ENCODE measurements at regions not wholly inside any gene's neighbourhood (a gene's known extent, or its start where the extent isn't known, plus 50 kb on each side); places are given as distances from the start of the nearest gene placed in this dataset.

- Mint-ChIP-seq H3K27me3 (ENCODE audit: low read depth) (no peaks in the 10 kb centered on the region), H3K36me3 (no peaks in the 10 kb centered on the region), H3K4me3 (no peak overlapping the region), H3K9me3 (no peaks in the 10 kb centered on the region), H3K27ac (no peak overlapping the region), H3K4me1 (peaks cover 15% of the 10 kb centered on the region)
- no peak for DNase-seq (ENCODE audit: low spot score in 2 of 2, unreplicated experiment in 2 of 2)
- TF ChIP-seq CTCF (IDR thresholded peaks at IDR 0.05; ENCODE audit: unreplicated experiment): no peak
These were observed 52.9 kb upstream of the BCL2L14 start for GRCh38 chr12:12017798-12018197.

GRCh38 chr12:12018454-12018853 lies 52.3 kb upstream of the BCL2L14 start:
- Mint-ChIP-seq H3K27me3 (ENCODE audit: low read depth) (no peaks in the 10 kb centered on the region), H3K4me1 (peaks cover 15% of the 10 kb centered on the region), H3K36me3 (no peaks in the 10 kb centered on the region), H3K27ac (peak overlapping the region; percentile 30), H3K9me3 (no peaks in the 10 kb centered on the region), H3K4me3 (no peak overlapping the region)
- no peak for TF ChIP-seq CTCF (IDR thresholded peaks at IDR 0.05; ENCODE audit: unreplicated experiment)
- no peak for DNase-seq (ENCODE audit: low spot score in 2 of 2, unreplicated experiment in 2 of 2)

GRCh38 chr12:12019881-12020280 lies 50.9 kb upstream of the BCL2L14 start:
- H3K36me3 Mint-ChIP-seq: no peaks in the 10 kb centered on the region
- no peaks in the 10 kb centered on the region for H3K9me3 Mint-ChIP-seq
- no peaks in the 10 kb centered on the region for H3K27me3 Mint-ChIP-seq (ENCODE audit: low read depth)
- no peak overlapping the region for H3K4me3 Mint-ChIP-seq
- H3K4me1 Mint-ChIP-seq: peaks cover 15% of the 10 kb centered on the region
- no peak for DNase-seq (ENCODE audit: low spot score in 2 of 2, unreplicated experiment in 2 of 2)
- no peak overlapping the region for H3K27ac Mint-ChIP-seq
- TF ChIP-seq CTCF (IDR thresholded peaks at IDR 0.05; ENCODE audit: unreplicated experiment): no peak

GRCh38 chr12:12020762-12021161 lies 50.0 kb upstream of the BCL2L14 start:
- Mint-ChIP-seq H3K36me3 (no peaks in the 10 kb centered on the region), H3K4me3 (no peak overlapping the region), H3K27me3 (ENCODE audit: low read depth) (no peaks in the 10 kb centered on the region), H3K27ac (no peak overlapping the region), H3K9me3 (no peaks in the 10 kb centered on the region), H3K4me1 (peaks cover 15% of the 10 kb centered on the region)
- TF ChIP-seq CTCF (IDR thresholded peaks at IDR 0.05; ENCODE audit: unreplicated experiment): no peak
- DNase-seq (ENCODE audit: low spot score in 2 of 2, unreplicated experiment in 2 of 2): no peak
